ENCODE measurements at regions not wholly inside any gene's neighbourhood (a gene's known extent, or its start where the extent isn't known, plus 50 kb on each side); places are given as distances from the start of the nearest gene placed in this dataset.

DNA sequence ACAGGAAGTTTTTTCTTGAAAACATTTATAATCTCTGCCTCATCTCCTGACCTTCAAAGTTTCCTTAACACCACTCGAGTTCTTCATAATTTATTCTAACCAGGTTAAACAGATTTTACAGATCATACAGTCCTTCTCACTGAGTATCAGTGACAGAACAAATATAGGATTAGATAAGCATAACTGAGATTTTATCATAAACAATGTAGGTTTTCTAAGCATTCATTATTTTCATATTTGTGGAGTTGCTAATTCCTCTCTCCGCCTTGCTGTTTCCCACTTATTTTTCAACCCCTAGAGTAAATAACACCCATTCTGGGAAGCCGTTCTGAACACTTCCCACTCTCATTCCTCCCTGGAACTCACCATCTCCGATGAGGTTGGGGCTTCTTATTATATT, 229.9 kb downstream of the HACE1 start (continued):
- TF ChIP-seq ASH2L (IDR thresholded peaks at IDR 0.05; ENCODE audit: low read length): no peak
- TF ChIP-seq, protein P1, sequence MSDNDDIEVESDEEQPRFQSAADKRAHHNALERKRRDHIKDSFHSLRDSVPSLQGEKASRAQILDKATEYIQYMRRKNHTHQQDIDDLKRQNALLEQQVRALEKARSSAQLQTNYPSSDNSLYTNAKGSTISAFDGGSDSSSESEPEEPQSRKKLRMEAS (IDR thresholded peaks at IDR 0.05): no peak

Measured in H1 (cell line).